ENCODE measurements at regions not wholly inside any gene's neighbourhood (a gene's known extent, or its start where the extent isn't known, plus 50 kb on each side); places are given as distances from the start of the nearest gene placed in this dataset.
A peak's percentile ranks its signal among the peaks of the same experiment; 100 is the strongest.

DNA sequence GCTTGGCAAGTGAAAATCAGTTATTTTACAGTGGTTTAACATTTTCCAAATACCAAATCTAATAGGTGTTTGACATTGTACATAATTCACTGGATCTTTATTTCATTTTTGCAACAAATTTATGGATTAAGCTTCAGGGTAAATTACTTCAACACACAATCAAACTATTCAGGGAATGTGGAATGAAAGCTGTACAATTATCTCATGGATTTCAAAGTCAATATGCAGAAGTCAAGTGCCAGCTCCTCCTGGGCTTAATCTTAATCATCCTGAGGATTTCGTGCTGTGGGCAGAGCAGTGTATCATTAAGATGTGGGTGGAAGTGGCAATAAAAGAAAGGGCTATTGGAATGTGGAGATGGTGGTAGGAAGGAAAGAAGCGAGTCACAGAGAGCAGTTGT lies 548.8 kb downstream of the COL12A1 start:
- H3K4me3 ChIP-seq (ENCODE audit: low read depth, low read length): no peak overlapping the region
- ChIA-PET POLR2A (interaction anchor here (0.9 kb wide), 1 partner anchor 49 kb away, joined by 3 read pairs; no protein-coding TSS in a partner anchor), CTCF (no interaction called here)
- no peaks in the 10 kb centered on the region for H3K27me3 ChIP-seq (ENCODE audit: control insufficient read depth, insufficient read depth, low read length)
- TF ChIP-seq, protein P1, sequence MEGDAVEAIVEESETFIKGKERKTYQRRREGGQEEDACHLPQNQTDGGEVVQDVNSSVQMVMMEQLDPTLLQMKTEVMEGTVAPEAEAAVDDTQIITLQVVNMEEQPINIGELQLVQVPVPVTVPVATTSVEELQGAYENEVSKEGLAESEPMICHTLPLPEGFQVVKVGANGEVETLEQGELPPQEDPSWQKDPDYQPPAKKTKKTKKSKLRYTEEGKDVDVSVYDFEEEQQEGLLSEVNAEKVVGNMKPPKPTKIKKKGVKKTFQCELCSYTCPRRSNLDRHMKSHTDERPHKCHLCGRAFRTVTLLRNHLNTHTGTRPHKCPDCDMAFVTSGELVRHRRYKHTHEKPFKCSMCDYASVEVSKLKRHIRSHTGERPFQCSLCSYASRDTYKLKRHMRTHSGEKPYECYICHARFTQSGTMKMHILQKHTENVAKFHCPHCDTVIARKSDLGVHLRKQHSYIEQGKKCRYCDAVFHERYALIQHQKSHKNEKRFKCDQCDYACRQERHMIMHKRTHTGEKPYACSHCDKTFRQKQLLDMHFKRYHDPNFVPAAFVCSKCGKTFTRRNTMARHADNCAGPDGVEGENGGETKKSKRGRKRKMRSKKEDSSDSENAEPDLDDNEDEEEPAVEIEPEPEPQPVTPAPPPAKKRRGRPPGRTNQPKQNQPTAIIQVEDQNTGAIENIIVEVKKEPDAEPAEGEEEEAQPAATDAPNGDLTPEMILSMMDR (IDR thresholded peaks at IDR 0.05; ENCODE audit: insufficient read depth, low read depth, low read length): no peak
- no peaks in the 10 kb centered on the region for H3K36me3 ChIP-seq (ENCODE audit: control insufficient read depth, insufficient read depth, low read length)
- peak; percentile 78 for DNase-seq (ENCODE audit: low read depth)

DNA sequence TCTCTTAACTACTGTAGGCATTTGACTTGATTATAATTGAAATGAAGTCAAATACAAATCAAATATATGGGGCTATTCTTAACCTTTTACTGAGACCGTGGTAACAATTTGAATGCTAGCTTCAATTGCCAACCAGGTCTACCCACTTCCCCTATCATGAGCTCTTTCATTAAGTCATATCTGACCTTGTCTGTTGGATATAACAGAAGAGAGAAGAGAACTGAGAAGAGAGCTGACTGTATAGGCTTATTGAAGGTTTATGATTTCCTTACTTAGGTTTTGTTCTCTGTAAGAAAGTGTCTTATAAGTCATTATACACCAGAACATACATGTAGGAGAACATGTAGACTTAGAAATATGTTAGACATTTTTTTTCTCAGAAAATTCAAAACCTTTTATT lies 549.4 kb downstream of the COL12A1 start:
- Histone ChIP-seq H3K4me3 (ENCODE audit: low read depth, low read length) (no peak overlapping the region), H3K36me3 (ENCODE audit: control insufficient read depth, insufficient read depth, low read length) (no peaks in the 10 kb centered on the region), H3K27me3 (ENCODE audit: control insufficient read depth, insufficient read depth, low read length) (no peaks in the 10 kb centered on the region)
- ChIA-PET CTCF (no interaction called here), POLR2A (interaction anchor here (0.9 kb wide), 1 partner anchor 48 kb away, joined by 3 read pairs; no protein-coding TSS in a partner anchor)
- TF ChIP-seq, protein P1 (IDR thresholded peaks at IDR 0.05; ENCODE audit: insufficient read depth, low read depth, low read length): no peak
- no peak for DNase-seq (ENCODE audit: low read depth)

DNA sequence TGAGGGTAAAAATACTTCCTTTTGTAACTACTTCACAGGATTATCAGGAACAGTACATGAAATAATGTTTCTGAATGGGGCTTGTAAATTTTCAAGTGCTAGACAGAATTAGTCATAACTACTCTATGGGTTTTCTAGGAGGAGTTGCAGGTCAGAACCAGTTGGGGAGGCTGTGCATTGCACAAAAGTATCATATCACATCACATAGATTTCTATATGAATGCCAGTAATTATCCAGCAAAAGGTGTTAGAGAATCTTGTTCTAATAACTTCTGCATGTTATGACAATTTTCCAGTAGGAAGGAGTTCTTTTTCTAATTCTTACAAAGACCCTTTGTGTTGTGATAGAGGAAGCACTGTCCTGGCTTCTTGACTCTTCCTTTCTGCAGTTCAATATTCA lies 551.6 kb downstream of the COL12A1 start:
- ChIA-PET CTCF (no interaction called here), POLR2A (no interaction called here)
- H3K27me3 ChIP-seq (ENCODE audit: control insufficient read depth, insufficient read depth, low read length): no peaks in the 10 kb centered on the region
- H3K4me3 ChIP-seq (ENCODE audit: low read depth, low read length): no peak overlapping the region
- TF ChIP-seq, protein P1 (IDR thresholded peaks at IDR 0.05; ENCODE audit: insufficient read depth, low read depth, low read length): no peak
- H3K36me3 ChIP-seq (ENCODE audit: control insufficient read depth, insufficient read depth, low read length): no peaks in the 10 kb centered on the region
- DNase-seq (ENCODE audit: low read depth): no peak

DNA sequence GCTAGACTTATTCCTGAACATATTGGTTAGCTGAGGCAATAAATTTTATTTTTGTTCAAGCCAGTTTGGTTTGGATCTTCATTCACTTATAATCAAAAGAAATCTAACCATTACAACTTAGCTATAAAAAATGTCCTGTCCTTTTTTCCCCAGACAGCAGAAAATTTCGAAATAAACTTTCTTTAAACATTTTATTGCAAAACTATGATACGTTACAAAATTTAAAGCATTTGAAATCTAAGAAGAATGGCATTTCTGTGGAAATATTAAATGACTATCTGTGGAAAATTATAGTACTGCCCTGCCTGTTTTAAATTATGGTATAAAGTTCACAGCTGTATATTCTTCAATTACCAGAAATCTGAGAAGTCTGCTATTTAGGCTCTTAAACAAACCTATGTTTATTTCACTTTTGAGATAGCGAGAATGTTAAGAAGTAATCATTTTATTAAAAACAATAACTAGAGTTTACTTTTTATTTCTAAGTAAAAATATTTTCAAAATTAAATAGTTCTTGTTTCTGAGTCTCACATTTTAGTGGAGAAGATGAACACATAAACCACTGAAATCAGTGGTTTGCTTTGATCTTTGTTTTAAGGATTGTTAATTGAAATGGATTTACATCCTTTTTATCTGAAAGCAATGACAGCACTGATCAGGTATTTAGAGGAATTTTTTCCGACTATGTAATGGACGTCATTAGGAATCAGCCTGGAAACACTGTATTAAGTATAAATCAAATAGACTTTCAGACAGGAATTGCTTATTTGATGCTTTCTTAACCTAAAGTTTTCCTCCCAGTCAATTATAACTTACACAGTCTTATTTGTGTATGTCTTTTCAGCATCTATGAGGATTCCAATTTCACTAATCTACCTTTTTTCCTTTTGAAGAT lies 553.7 kb downstream of the COL12A1 start:
- no peak for DNase-seq (ENCODE audit: low read depth)
- Histone ChIP-seq H3K27me3 (ENCODE audit: control insufficient read depth, insufficient read depth, low read length) (no peaks in the 10 kb centered on the region), H3K4me3 (ENCODE audit: low read depth, low read length) (no peak overlapping the region), H3K36me3 (ENCODE audit: control insufficient read depth, insufficient read depth, low read length) (no peaks in the 10 kb centered on the region)
- ChIA-PET CTCF (interaction anchor here (1.4 kb wide), 1 partner anchor 44 kb away, joined by 3 read pairs; no protein-coding TSS in a partner anchor), POLR2A (no interaction called here)
- TF ChIP-seq, protein P1 (IDR thresholded peaks at IDR 0.05; ENCODE audit: insufficient read depth, low read depth, low read length): no peak

DNA sequence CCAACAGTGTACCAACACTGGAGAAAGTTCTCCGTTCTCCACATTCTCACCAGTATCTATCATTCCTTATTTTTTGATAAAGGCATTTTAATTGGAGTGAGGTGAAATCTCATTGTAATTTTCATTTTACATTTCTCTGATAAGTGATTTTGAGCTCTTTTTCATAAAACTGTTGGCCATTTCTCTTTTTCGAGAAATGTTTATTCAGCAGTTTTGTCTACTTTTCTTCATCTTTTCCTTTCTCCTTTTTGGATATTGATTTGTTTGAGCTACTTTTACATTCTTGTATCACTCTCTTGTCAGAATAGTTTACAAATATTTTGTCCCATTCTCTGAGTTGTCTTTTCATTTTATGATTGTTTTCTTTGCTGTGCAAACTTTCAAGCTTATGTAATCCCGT lies 555.2 kb downstream of the COL12A1 start:
- POLR2A ChIA-PET: no interaction called here
- Histone ChIP-seq H3K27me3 (ENCODE audit: control insufficient read depth, insufficient read depth, low read length) (no peaks in the 10 kb centered on the region), H3K4me3 (ENCODE audit: low read depth, low read length) (no peak overlapping the region), H3K36me3 (ENCODE audit: control insufficient read depth, insufficient read depth, low read length) (no peaks in the 10 kb centered on the region)
- TF ChIP-seq, protein P1 (IDR thresholded peaks at IDR 0.05; ENCODE audit: insufficient read depth, low read depth, low read length): no peak
- DNase-seq (ENCODE audit: low read depth): no peak
- CTCF ChIA-PET: interaction anchor here (0.8 to 1.4 kb wide), 2 partner anchors 10 to 42 kb away, joined by 3 read pairs; no protein-coding TSS in a partner anchor

Data from BJ (cell line).